Endothelial cell (in vitro differentiated cells): ENCODE measurements at regions not wholly inside any gene's neighbourhood (a gene's known extent, or its start where the extent isn't known, plus 50 kb on each side); places are given as distances from the start of the nearest gene placed in this dataset.

Experiments
- DNase-seq: peaks from one replicate; pipeline ENCODE4 v3.0.0; 2021; ENCODE audit warnings: low spot score
- H3K27ac Mint-ChIP-seq: one replicate; pipeline ENCODE4 v1.8.0; 2021; ENCODE audit warnings: mixed read lengths, inconsistent platforms; ENCODE audit not compliant: unreplicated experiment
- H3K27me3 Mint-ChIP-seq: one replicate; pipeline ENCODE4 v1.8.0; 2021; ENCODE audit warnings: mild to moderate bottlenecking, moderate library complexity, mixed read lengths, inconsistent platforms; ENCODE audit not compliant: unreplicated experiment
- H3K36me3 Mint-ChIP-seq: one replicate; pipeline ENCODE4 v1.8.0; 2021; ENCODE audit warnings: mild to moderate bottlenecking, low read depth, mixed read lengths, inconsistent platforms; ENCODE audit not compliant: unreplicated experiment
- H3K4me1 Mint-ChIP-seq: one replicate; pipeline ENCODE4 v1.8.0; 2021; ENCODE audit warnings: mild to moderate bottlenecking, mixed read lengths, inconsistent platforms; ENCODE audit not compliant: unreplicated experiment
- H3K4me3 Mint-ChIP-seq: one replicate; pipeline ENCODE4 v1.8.0; 2021; ENCODE audit warnings: mild to moderate bottlenecking, mixed read lengths, inconsistent platforms; ENCODE audit not compliant: unreplicated experiment
- H3K9me3 Mint-ChIP-seq: one replicate; pipeline ENCODE4 v1.8.0; 2021; ENCODE audit warnings: mixed read lengths, inconsistent platforms; ENCODE audit not compliant: unreplicated experiment
- TF ChIP-seq, protein P1 (sequence below): fragments of 200-600 bp; sonication (generic); IDR thresholded peaks from one replicate; pipeline ENCODE4 v1.5.0; 2021; ENCODE audit warnings: antibody characterized with exemption; ENCODE audit not compliant: unreplicated experiment

DNA sequence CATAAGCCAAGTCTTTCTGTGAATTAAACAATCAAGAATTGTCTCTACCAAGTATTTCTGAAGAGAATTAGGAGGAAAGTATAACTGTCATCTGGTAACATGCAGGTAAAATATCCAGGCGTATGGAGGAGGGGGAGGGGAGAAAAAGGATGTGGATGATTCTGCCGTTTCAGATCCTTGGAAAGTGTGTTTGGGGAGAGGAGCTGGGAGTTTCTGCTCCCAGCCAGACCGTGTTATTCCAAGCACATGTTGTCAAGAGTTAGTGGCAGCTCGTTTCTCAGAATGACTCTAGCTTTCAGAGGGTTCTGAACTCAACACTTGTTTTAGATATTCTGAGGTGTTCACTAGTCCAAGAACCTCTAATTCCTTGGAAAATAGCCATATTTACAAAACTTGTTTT, 137.6 kb downstream of the FAM124B start:
- Mint-ChIP-seq H3K9me3 (no peaks in the 10 kb centered on the region), H3K4me1 (peaks cover 11% of the 10 kb centered on the region), H3K36me3 (no peaks in the 10 kb centered on the region), H3K27me3 (no peaks in the 10 kb centered on the region), H3K4me3 (no peak overlapping the region), H3K27ac (no peak overlapping the region)
- DNase-seq, result no peak
- TF ChIP-seq, protein P1, sequence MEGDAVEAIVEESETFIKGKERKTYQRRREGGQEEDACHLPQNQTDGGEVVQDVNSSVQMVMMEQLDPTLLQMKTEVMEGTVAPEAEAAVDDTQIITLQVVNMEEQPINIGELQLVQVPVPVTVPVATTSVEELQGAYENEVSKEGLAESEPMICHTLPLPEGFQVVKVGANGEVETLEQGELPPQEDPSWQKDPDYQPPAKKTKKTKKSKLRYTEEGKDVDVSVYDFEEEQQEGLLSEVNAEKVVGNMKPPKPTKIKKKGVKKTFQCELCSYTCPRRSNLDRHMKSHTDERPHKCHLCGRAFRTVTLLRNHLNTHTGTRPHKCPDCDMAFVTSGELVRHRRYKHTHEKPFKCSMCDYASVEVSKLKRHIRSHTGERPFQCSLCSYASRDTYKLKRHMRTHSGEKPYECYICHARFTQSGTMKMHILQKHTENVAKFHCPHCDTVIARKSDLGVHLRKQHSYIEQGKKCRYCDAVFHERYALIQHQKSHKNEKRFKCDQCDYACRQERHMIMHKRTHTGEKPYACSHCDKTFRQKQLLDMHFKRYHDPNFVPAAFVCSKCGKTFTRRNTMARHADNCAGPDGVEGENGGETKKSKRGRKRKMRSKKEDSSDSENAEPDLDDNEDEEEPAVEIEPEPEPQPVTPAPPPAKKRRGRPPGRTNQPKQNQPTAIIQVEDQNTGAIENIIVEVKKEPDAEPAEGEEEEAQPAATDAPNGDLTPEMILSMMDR, result no peak

DNA sequence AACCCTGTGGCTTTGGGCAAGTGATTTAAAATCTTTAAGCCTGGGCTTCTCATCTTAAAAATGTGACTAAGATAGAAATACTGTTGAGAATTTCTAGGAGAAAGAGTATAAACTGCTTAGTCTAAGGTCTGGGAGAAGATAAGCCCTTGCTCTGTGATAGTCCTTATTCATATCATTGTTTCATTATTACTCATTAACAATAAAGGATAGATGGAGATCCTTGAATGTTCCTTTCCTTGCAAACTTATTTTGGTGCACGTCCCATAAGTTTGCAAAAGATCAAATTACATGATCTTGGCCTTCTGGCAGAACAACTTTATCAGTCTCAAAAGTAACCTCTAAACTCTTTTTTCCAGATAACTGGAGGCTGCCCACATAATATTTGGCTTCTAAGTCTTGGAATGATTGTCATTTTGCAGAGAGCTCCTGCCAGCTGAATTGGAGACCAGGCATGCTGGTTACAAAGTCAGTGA, 138.3 kb downstream of the FAM124B start:
- no peak for DNase-seq
- TF ChIP-seq, protein P1, result no peak
- no peaks in the 10 kb centered on the region for H3K27me3 Mint-ChIP-seq

DNA sequence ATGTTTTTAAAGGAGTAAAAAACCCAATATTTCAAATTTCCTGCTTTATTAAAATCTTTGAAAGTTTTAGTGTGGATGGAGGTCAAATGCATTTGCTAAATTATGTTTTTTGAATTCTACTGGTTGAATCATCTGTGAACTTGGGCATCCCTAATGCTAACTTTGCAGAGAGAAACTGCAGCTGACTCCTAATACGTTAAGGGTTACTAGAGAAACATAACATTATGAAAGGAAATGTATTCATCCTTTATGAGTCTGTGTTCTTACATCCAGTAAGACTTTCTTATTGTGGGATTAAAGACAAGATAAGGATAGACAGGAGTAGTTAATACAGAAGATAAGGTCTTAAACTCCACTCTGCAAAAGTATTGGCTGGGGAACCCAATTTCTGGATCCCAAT, 140.6 kb downstream of the FAM124B start:
- Mint-ChIP-seq H3K9me3 (no peaks in the 10 kb centered on the region), H3K27me3 (no peaks in the 10 kb centered on the region), H3K27ac (no peak overlapping the region), H3K4me1 (peaks cover 11% of the 10 kb centered on the region), H3K4me3 (no peak overlapping the region), H3K36me3 (no peaks in the 10 kb centered on the region)
- no peak for DNase-seq
- TF ChIP-seq, protein P1, result no peak

More for the DNA sequence above, 138.3 kb downstream of the FAM124B start:
- peaks cover 11% of the 10 kb centered on the region for H3K4me1 Mint-ChIP-seq
- no peaks in the 10 kb centered on the region for H3K9me3 Mint-ChIP-seq
- H3K36me3 Mint-ChIP-seq, result no peaks in the 10 kb centered on the region
- no peak overlapping the region for H3K27ac Mint-ChIP-seq
- H3K4me3 Mint-ChIP-seq, result no peak overlapping the region

DNA sequence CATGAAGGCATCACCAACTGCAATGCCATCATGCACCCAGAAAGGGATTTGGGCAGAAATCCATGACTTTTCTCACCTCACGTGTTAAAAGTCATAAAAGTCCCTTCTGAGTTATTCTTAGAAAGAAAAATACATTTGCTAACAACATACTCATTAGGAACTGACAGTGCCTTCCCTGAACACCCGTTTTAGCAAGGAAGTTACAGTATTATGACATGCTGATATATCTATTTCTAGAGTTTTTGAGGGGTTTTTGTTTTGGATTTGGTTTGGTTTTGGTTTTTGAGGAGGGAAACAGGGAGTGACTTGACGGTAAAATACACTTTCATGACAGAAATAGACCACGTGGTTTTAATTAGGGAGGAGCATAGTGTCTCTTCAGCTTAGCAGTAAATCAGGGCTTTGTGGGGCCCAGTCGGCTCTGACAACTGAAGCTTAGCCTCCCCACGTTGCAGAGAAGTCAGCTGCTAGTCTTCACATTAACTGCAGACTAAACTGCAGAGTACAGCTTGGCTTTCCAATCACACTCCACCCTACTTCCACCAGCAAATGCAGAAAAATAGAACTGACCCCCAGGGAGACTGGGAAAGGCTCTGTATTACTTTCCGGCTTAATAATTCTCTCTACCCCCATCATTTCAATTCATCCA, 141.4 kb downstream of the FAM124B start:
- no peak for DNase-seq
- TF ChIP-seq, protein P1, result no peak
- no peaks in the 10 kb centered on the region for H3K27me3 Mint-ChIP-seq
- H3K36me3 Mint-ChIP-seq, result no peaks in the 10 kb centered on the region
- peaks cover 8% of the 10 kb centered on the region for H3K4me1 Mint-ChIP-seq
- no peaks in the 10 kb centered on the region for H3K9me3 Mint-ChIP-seq
- H3K27ac Mint-ChIP-seq, result no peak overlapping the region
- H3K4me3 Mint-ChIP-seq, result no peak overlapping the region

DNA sequence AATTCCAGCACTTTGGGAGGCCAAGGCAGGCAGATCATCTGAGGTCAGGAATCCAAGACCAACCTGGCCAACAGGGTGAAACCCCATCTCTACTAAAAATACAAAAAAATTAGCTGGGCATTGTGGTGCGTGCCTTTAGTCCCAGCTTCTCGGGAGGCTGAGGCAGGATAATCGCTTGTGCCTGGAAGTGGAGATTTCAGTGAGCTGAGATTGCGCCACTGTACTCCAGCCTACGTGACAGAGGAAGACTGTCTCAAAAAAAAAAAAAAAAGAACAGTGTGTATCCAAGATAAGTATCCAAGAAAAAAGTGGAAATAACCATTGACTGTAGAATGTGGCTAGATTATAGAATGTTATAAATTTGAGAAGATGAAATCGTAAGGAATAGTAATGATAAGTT, 142.1 kb downstream of the FAM124B start:
- H3K4me3 Mint-ChIP-seq, result no peak overlapping the region
- H3K27me3 Mint-ChIP-seq, result no peaks in the 10 kb centered on the region
- no peaks in the 10 kb centered on the region for H3K36me3 Mint-ChIP-seq
- H3K9me3 Mint-ChIP-seq, result no peaks in the 10 kb centered on the region
- no peak for DNase-seq
- no peak overlapping the region for H3K27ac Mint-ChIP-seq
- TF ChIP-seq, protein P1, result no peak
- H3K4me1 Mint-ChIP-seq, result peaks cover 6% of the 10 kb centered on the region
